IMR-90 (cell line): ENCODE measurements at regions not wholly inside any gene's neighbourhood (a gene's known extent, or its start where the extent isn't known, plus 50 kb on each side); places are given as distances from the start of the nearest gene placed in this dataset.

Source experiments
- ATAC-seq: fragments of 200-7000 bp; cut with Tn5 transposase; 2 replicates; pipeline ENCODE4 v1.9.1; 2020; ENCODE audit warnings: low read depth, mild to moderate bottlenecking, moderate library complexity
- BruUV-seq: library from RNA; stranded (reverse); fragments of 400-500 nt; replicated peaks from 2 replicates; lab custom pipeline; 2021; lab: Mats Ljungman, UMichigan
- CTCF ChIA-PET: fragments of 300-600 bp; formaldehyde crosslinking; extraction: SDS; loops from one replicate; lab custom pipeline; 2021; ENCODE audit warnings: antibody characterized with exemption; lab: Yijun Ruan, JAX
- POLR2A ChIA-PET: fragments of 300-600 bp; sonication (Branson Sonifier 250); formaldehyde crosslinking; loops from one replicate; lab custom pipeline; 2022; ENCODE audit warnings: antibody characterized with exemption; ENCODE audit not compliant: unreplicated experiment; lab: Charles Lee
- DNase-seq: peaks from one replicate; pipeline ENCODE4 v3.0.0; 2013
- H2AFZ ChIP-seq: replicated peaks from 2 replicates; pipeline ENCODE3; 2013; ENCODE audit warnings: low read length, mild to moderate bottlenecking; ENCODE audit not compliant: poor library complexity
- H2AK5ac ChIP-seq: 2 replicates; pipeline ENCODE4 v1.6.1; 2013; ENCODE audit warnings: low read depth, low read length, inconsistent platforms
- H2AK9ac ChIP-seq: replicated peaks from 2 replicates; pipeline ENCODE3; 2013; ENCODE audit warnings: mild to moderate bottlenecking, low read depth, low read length, moderate library complexity; ENCODE audit not compliant: poor library complexity
- H2BK120ac ChIP-seq: 2 replicates; pipeline ENCODE4 v1.6.1; 2013; ENCODE audit warnings: low read depth, low read length, inconsistent platforms
- H2BK15ac ChIP-seq: 3 replicates; pipeline ENCODE4 v1.6.1; 2013; ENCODE audit warnings: low read depth, low read length, inconsistent platforms
- H2BK20ac ChIP-seq: 2 replicates; pipeline ENCODE4 v1.6.1; 2013; ENCODE audit warnings: low read depth, mild to moderate bottlenecking, inconsistent platforms, low read length, moderate library complexity
- H2BK5ac ChIP-seq: 2 replicates; pipeline ENCODE4 v1.6.1; 2013; ENCODE audit warnings: mild to moderate bottlenecking, low read depth, low read length, inconsistent platforms; ENCODE audit not compliant: poor library complexity, severe bottlenecking
- H3K14ac ChIP-seq: replicated peaks from 2 replicates; pipeline ENCODE4 v1.6.1; 2013; ENCODE audit warnings: low read depth, low read length, inconsistent platforms
- H3K18ac ChIP-seq: 2 replicates; pipeline ENCODE4 v1.6.1; 2013; ENCODE audit warnings: low read depth, low read length, control low read depth
- H3K23ac ChIP-seq: 2 replicates; pipeline ENCODE4 v1.6.1; 2013; ENCODE audit warnings: low read depth, low read length, inconsistent platforms
- H3K27ac ChIP-seq: 2 replicates; pipeline ENCODE4 v1.5.1; 2013; ENCODE audit warnings: mild to moderate bottlenecking, control low read depth, low read length; ENCODE audit not compliant: insufficient read depth
- H3K27me3 ChIP-seq: 2 replicates; pipeline ENCODE4 v1.6.1; 2013; ENCODE audit warnings: low read length; ENCODE audit not compliant: control insufficient read depth, insufficient read depth
- H3K36me3 ChIP-seq: 2 replicates; pipeline ENCODE4 v1.6.1; 2013; ENCODE audit warnings: low read length, mixed read lengths; ENCODE audit not compliant: control insufficient read depth, insufficient read depth
- H3K4ac ChIP-seq: 2 replicates; pipeline ENCODE4 v1.6.1; 2013; ENCODE audit warnings: low read depth, low read length, inconsistent platforms
- H3K4me1 ChIP-seq: 2 replicates; pipeline ENCODE4 v1.6.1; 2013; ENCODE audit warnings: low read length, mixed read lengths; ENCODE audit not compliant: control insufficient read depth, insufficient read depth
- H3K4me2 ChIP-seq: 2 replicates; pipeline ENCODE4 v1.6.1; 2013; ENCODE audit warnings: low read depth, mild to moderate bottlenecking, control low read depth, low read length, moderate library complexity
- H3K4me3 ChIP-seq: 2 replicates; pipeline ENCODE4 v1.5.1; 2013; ENCODE audit warnings: low read depth, mild to moderate bottlenecking, control low read depth, low read length, moderate library complexity; ENCODE audit not compliant: insufficient read depth
- H3K56ac ChIP-seq: 2 replicates; pipeline ENCODE4 v1.6.1; 2013; ENCODE audit warnings: low read length, inconsistent platforms; ENCODE audit not compliant: insufficient read depth; ENCODE audit errors: extremely low read depth
- H3K79me1 ChIP-seq, 2 experiments: 2 replicates each; pipeline ENCODE4 v1.6.1; 2013; ENCODE audit warnings: low read length in 2 of 2, inconsistent platforms in 1 of 2, low read depth in 1 of 2
- H3K9ac ChIP-seq: 2 replicates; pipeline ENCODE4 v1.6.1; 2013; ENCODE audit warnings: low read depth, low read length, control low read depth
- H3K9me1 ChIP-seq: 2 replicates; pipeline ENCODE4 v1.6.1; 2013; ENCODE audit warnings: low read length, inconsistent platforms; ENCODE audit not compliant: insufficient read depth
- H3K9me3 ChIP-seq: 2 replicates; pipeline ENCODE4 v1.6.1; 2013; ENCODE audit warnings: low read length; ENCODE audit not compliant: control insufficient read depth, insufficient read depth
- H4K20me1 ChIP-seq: 2 replicates; pipeline ENCODE4 v1.6.1; 2013; ENCODE audit warnings: low read length, inconsistent platforms; ENCODE audit not compliant: insufficient read depth
- H4K5ac ChIP-seq: 2 replicates; pipeline ENCODE4 v1.6.1; 2013; ENCODE audit warnings: mild to moderate bottlenecking, low read depth, low read length, control low read depth
- H4K8ac ChIP-seq, 2 experiments: 2 replicates each; pipeline ENCODE4 v1.6.1; 2013; ENCODE audit warnings: low read depth in 2 of 2, low read length in 2 of 2, control low read depth in 1 of 2, inconsistent platforms in 1 of 2
- H4K91ac ChIP-seq: 2 replicates; pipeline ENCODE4 v1.6.1; 2013; ENCODE audit warnings: low read depth, low read length, inconsistent platforms; ENCODE audit not compliant: insufficient read depth
- CHD1 ChIP-seq: IDR thresholded peaks from 2 replicates; pipeline ENCODE4 v1.6.1; 2012; ENCODE audit warnings: low read depth, low read length, improper control_type of control experiment
- MXI1 ChIP-seq: IDR thresholded peaks from 2 replicates; pipeline ENCODE4 v1.6.1; 2012; ENCODE audit warnings: low read depth, mild to moderate bottlenecking, low read length, moderate library complexity, borderline replicate concordance
- POLR2A ChIP-seq: IDR thresholded peaks from 2 replicates; pipeline ENCODE4 v1.6.1; 2012; ENCODE audit warnings: mild to moderate bottlenecking, low read depth, low read length
- RAD21 ChIP-seq: IDR thresholded peaks from 2 replicates; pipeline ENCODE4 v1.6.1; 2012; ENCODE audit warnings: low read length, improper control_type of control experiment
- RCOR1 ChIP-seq: IDR thresholded peaks from 2 replicates; pipeline ENCODE4 v1.6.1; 2012; ENCODE audit warnings: mild to moderate bottlenecking, low read length, improper control_type of control experiment; ENCODE audit not compliant: insufficient replicate concordance
- RFX5 ChIP-seq: IDR thresholded peaks from 2 replicates; pipeline ENCODE4 v1.8.0; 2012; ENCODE audit warnings: low read depth, mild to moderate bottlenecking, low read length, moderate library complexity
- WGBS, 2 experiments: methylation state at CpG; one replicate each; pipeline versions ENCODE4 v1.1.5 to v1.1.7; 2013; ENCODE audit warnings: missing lambda C conversion rate in 2 of 2; ENCODE audit not compliant: insufficient read length in 1 of 2; ENCODE audit errors: extremely low coverage in 2 of 2; 5-methylcytosine and 5-hydroxymethylcytosine counted together
- dilution Hi-C: fragments of 300-500 bp; cut with HindIII; formaldehyde crosslinking; loops from one replicate; pipeline ENCODE4 v1.14.3; 2018; ENCODE audit warnings: low sequenced_read_pairs; ENCODE audit not compliant: unreplicated experiment
- in situ Hi-C: fragments of 300-500 bp; cut with MboI; formaldehyde crosslinking; loops from 3 replicates; pipeline ENCODE4 v1.14.3; 2019; ENCODE audit warnings: low sequenced_read_pairs, inconsistent platforms, mixed read lengths
- intact Hi-C: fragments of 100-400 bp; cut with micrococcal nuclease; formaldehyde crosslinking; loops from 2 replicates; pipeline ENCODE4 v1.10.0; 2022

GRCh38 chr5:38718771-38719391 is 126.9 kb upstream of the OSMR start:
- Histone ChIP-seq H3K4me1 (peaks cover 13% of the 10 kb centered on the region), H3K9me1 (no peaks in the 10 kb centered on the region), H3K9ac (no peak overlapping the region), H3K18ac (peak overlapping the region; percentile 42; the same call in 1 of the 2 replicates), H2BK15ac (peak overlapping the region; percentile 39; the same call in 1 of the 3 replicates), H3K56ac (no peak overlapping the region), H2AK5ac (no peak overlapping the region), H3K36me3 (no peaks in the 10 kb centered on the region), H3K27ac (no peak overlapping the region), H3K4me3 (no peak overlapping the region), H4K20me1 (no peaks in the 10 kb centered on the region), H2BK20ac (peak overlapping the region; percentile 11; the same call in 1 of the 2 replicates), H2AFZ (no peak overlapping the region), H4K91ac (peak overlapping the region; percentile 37; the same call in 1 of the 2 replicates), H3K23ac (peak overlapping the region; percentile 7; the same call in 1 of the 2 replicates), H3K9me3 (no peaks in the 10 kb centered on the region), H3K14ac (0 out of 2 replicates have a peak overlapping the region, but pooled peaks have one; percentile 3), H2BK120ac (peak overlapping the region; percentile 11; the same call in 1 of the 2 replicates), H3K27me3 (no peaks in the 10 kb centered on the region), H3K4me2 (no peak overlapping the region), H3K4ac (no peak overlapping the region), H3K79me1 (no peaks in the 10 kb centered on the region), H2AK9ac (no peak overlapping the region), H4K8ac (peak overlapping the region in 1 of 2 experiments; percentile 13; a peak in 1 of 4 replicates), H2BK5ac (peak overlapping the region; percentile 18), H4K5ac (no peak overlapping the region; the same call in 1 of the 2 replicates)
- CTCF ChIA-PET = no interaction called here
- POLR2A ChIA-PET = no interaction called here
- no peak for TF ChIP-seq RCOR1
- no peak for TF ChIP-seq RFX5
- no peak for TF ChIP-seq POLR2A
- TF ChIP-seq RAD21 = no peak
- TF ChIP-seq CHD1 = no peak
- TF ChIP-seq MXI1 = no peak
- ATAC-seq (no peak), DNase-seq (peak; percentile 4)
- in situ Hi-C loops = no loop called here
- WGBS, 2 experiments = 59% methylated on average over 2 of the region's 6 CpGs; no CpG with 5 or more reads in 1 of the 2 experiments
- intact Hi-C loops = no loop called here
- dilution Hi-C loops = no loop called here
- BruUV-seq = no TSS peak
